Spleen (tissue), 7 donors: ENCODE measurements at regions not wholly inside any gene's neighbourhood (a gene's known extent, or its start where the extent isn't known, plus 50 kb on each side); places are given as distances from the start of the nearest gene placed in this dataset.

Experiments
- POLR2A ChIP-seq, 3 donors: fragments of 450-650 bp; IDR thresholded peaks; one replicate each; pipeline ENCODE4 v1.5.1; 2017; ENCODE audit warnings: antibody characterized with exemption in 3 of 3, mild to moderate bottlenecking in 1 of 3
- POLR2AphosphoS5 ChIP-seq, 3 donors: sonication (generic); formaldehyde crosslinking; IDR thresholded peaks; one replicate each; pipeline ENCODE4 v1.5.1; 2017; ENCODE audit warnings: antibody characterized with exemption in 3 of 3
- TF ChIP-seq, protein P1 (sequence below), 11 experiments: fragments of 200-600 bp in 7 of 11; fragments of 450-650 bp in 4 of 11; sonication (generic) in 4 of 11; IDR thresholded peaks in 8 of 11; conservative IDR thresholded peaks in 3 of 11; 1 replicate in 7 of 11; 2 replicates in 4 of 11; pipeline versions ENCODE4 v1.4.0 to v1.8.0; 2016 to 2021; ENCODE audit warnings: antibody characterized with exemption in 11 of 11, inconsistent platforms in 4 of 11, mild to moderate bottlenecking in 1 of 11
- donor health status: DM: no; HTN: no; CAD: no; lungs with moderate emphysema.
- donor health status: DM: no; HTN: no; CAD: no.
- donor health status: DM: no; HTN: no; CAD: no.

- TF ChIP-seq, protein P1, sequence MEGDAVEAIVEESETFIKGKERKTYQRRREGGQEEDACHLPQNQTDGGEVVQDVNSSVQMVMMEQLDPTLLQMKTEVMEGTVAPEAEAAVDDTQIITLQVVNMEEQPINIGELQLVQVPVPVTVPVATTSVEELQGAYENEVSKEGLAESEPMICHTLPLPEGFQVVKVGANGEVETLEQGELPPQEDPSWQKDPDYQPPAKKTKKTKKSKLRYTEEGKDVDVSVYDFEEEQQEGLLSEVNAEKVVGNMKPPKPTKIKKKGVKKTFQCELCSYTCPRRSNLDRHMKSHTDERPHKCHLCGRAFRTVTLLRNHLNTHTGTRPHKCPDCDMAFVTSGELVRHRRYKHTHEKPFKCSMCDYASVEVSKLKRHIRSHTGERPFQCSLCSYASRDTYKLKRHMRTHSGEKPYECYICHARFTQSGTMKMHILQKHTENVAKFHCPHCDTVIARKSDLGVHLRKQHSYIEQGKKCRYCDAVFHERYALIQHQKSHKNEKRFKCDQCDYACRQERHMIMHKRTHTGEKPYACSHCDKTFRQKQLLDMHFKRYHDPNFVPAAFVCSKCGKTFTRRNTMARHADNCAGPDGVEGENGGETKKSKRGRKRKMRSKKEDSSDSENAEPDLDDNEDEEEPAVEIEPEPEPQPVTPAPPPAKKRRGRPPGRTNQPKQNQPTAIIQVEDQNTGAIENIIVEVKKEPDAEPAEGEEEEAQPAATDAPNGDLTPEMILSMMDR (IDR thresholded peaks at IDR 0.05 in 8 of 11, conservative IDR thresholded peaks at IDR 0.05 in 3 of 11): no peak
- no peak for TF ChIP-seq POLR2A (IDR thresholded peaks at IDR 0.05)
- TF ChIP-seq POLR2AphosphoS5 (IDR thresholded peaks at IDR 0.05): no peak
These were observed 214.4 kb downstream of the RNF144B start for GRCh38 chr6:18601516-18602020.
